B cell (primary cell): ENCODE measurements at regions not wholly inside any gene's neighbourhood (a gene's known extent, or its start where the extent isn't known, plus 50 kb on each side); places are given as distances from the start of the nearest gene placed in this dataset.

Experiments used
- ATAC-seq: fragments of 200-7000 bp; cut with Tn5 transposase; one replicate; pipeline ENCODE4 v1.10.0; 2021; ENCODE audit warnings: low read depth, mild to moderate bottlenecking, moderate number of reproducible peaks, moderate library complexity
- CTCF ChIA-PET: fragments of 350-600 bp; sonication (Branson Sonifier 250); formaldehyde crosslinking; loops from one replicate; lab custom pipeline; 2021; ENCODE audit warnings: antibody characterized with exemption, inconsistent platforms; lab: Charles Lee
- POLR2A ChIA-PET: fragments of 350-600 bp; sonication (Branson Sonifier 250); formaldehyde crosslinking; loops from one replicate; lab custom pipeline; 2021; ENCODE audit warnings: antibody characterized with exemption; lab: Charles Lee
- DNase-seq: peaks from one replicate; pipeline ENCODE4 v3.0.0; 2013
- H2AFZ ChIP-seq: 2 replicates; pipeline ENCODE4 v1.6.1; 2012; ENCODE audit warnings: mild to moderate bottlenecking, low read depth, low read length; ENCODE audit not compliant: insufficient read depth, poor library complexity, severe bottlenecking
- H3K27ac ChIP-seq, 2 donors: 1 replicate in 1 of 2; 2 replicates in 1 of 2; pipeline ENCODE4 v1.5.1; 2012 to 2013; ENCODE audit warnings: low read length in 2 of 2, mild to moderate bottlenecking in 2 of 2, moderate library complexity in 1 of 2
- H3K27me3 ChIP-seq, 4 experiments: fragments of 200-600 bp in 1 of 4; sonication (generic) in 1 of 4; replicated peaks in 1 of 4; 1 replicate in 2 of 4; 2 replicates in 2 of 4; pipeline versions ENCODE4 v1.6.1 to v1.7.0; 2013 to 2016; ENCODE audit warnings: low read length in 3 of 4, mild to moderate bottlenecking in 2 of 4, mixed read lengths in 1 of 4, moderate library complexity in 1 of 4; ENCODE audit not compliant: insufficient read depth in 4 of 4, control insufficient read depth in 3 of 4; ENCODE audit errors: control extremely low read depth in 1 of 4
- H3K36me3 ChIP-seq, 2 experiments: replicated peaks in 1 of 2; 1 replicate in 1 of 2; 2 replicates in 1 of 2; pipeline versions ENCODE4 v1.6.1 to v1.7.1; 2013; ENCODE audit warnings: low read length in 1 of 2; ENCODE audit not compliant: insufficient read depth in 2 of 2, control insufficient read depth in 1 of 2; ENCODE audit errors: control extremely low read depth in 1 of 2, extremely low read depth in 1 of 2
- H3K4me1 ChIP-seq, 2 donors: fragments of 200-600 bp in 1 of 2; sonication (generic) in 1 of 2; 1 replicate in 1 of 2; 2 replicates in 1 of 2; pipeline versions ENCODE4 v1.5.1 to v1.6.1; 2013 to 2017; ENCODE audit warnings: low read length in 2 of 2; ENCODE audit not compliant: control insufficient read depth in 2 of 2, insufficient read depth in 2 of 2
- H3K4me2 ChIP-seq: replicated peaks from 2 replicates; pipeline ENCODE3; 2012; ENCODE audit warnings: mild to moderate bottlenecking, low read depth, low read length; ENCODE audit not compliant: poor library complexity, severe bottlenecking
- H3K4me3 ChIP-seq, 5 experiments: fragments of 200-600 bp in 1 of 5; sonication (generic) in 1 of 5; 1 replicate in 3 of 5; 2 replicates in 2 of 5; pipeline versions ENCODE4 v1.5.1 to v1.7.0; 2011 to 2016; ENCODE audit warnings: low read length in 4 of 5, mild to moderate bottlenecking in 4 of 5, low read depth in 2 of 5, control low read depth in 1 of 5, moderate library complexity in 1 of 5; ENCODE audit not compliant: insufficient read depth in 1 of 5; ENCODE audit errors: control extremely low read depth in 1 of 5, extremely low read depth in 1 of 5
- H3K79me2 ChIP-seq: fragments of 200-600 bp; sonication (generic); one replicate; pipeline ENCODE4 v1.6.0; 2016; ENCODE audit warnings: low read length; ENCODE audit not compliant: control insufficient read depth, insufficient read depth
- H3K9ac ChIP-seq: fragments of 200-600 bp; sonication (generic); 2 replicates; pipeline ENCODE4 v1.6.1; 2017; ENCODE audit warnings: mild to moderate bottlenecking, low read length, moderate library complexity
- H3K9me3 ChIP-seq, 3 donors: one replicate each; pipeline versions ENCODE4 v1.6.1 to v1.7.1; 2013; ENCODE audit warnings: low read length in 2 of 3; ENCODE audit not compliant: control insufficient read depth in 2 of 3, insufficient read depth in 1 of 3; ENCODE audit errors: control extremely low read depth in 1 of 3
- H4K20me1 ChIP-seq: 2 replicates; pipeline ENCODE4 v1.6.0; 2012; ENCODE audit warnings: mild to moderate bottlenecking, low read length; ENCODE audit not compliant: insufficient read depth, control insufficient read depth, poor library complexity, severe bottlenecking
- H3K27ac Mint-ChIP-seq: one replicate; pipeline ENCODE4 v1.8.0; 2021; ENCODE audit warnings: mixed read lengths
- H3K27me3 Mint-ChIP-seq: one replicate; pipeline ENCODE4 v1.8.0; 2021; ENCODE audit warnings: mixed read lengths
- H3K4me1 Mint-ChIP-seq: one replicate; pipeline ENCODE4 v1.8.0; 2021; ENCODE audit warnings: mixed read lengths
- H3K4me3 Mint-ChIP-seq: one replicate; pipeline ENCODE4 v1.8.0; 2021; ENCODE audit warnings: mixed read lengths
- H3K9me3 Mint-ChIP-seq: one replicate; pipeline ENCODE4 v1.8.0; 2022; ENCODE audit warnings: mixed read lengths; ENCODE audit not compliant: insufficient read depth
- CTCF ChIP-seq: fragments of 200-600 bp; IDR thresholded peaks from one replicate; pipeline ENCODE4 v1.8.0; 2022; ENCODE audit warnings: antibody characterized with exemption, mild to moderate bottlenecking
- EZH2 ChIP-seq: IDR thresholded peaks from 2 replicates; pipeline ENCODE4 v1.6.1; 2012; ENCODE audit warnings: borderline replicate concordance, low read depth, mild to moderate bottlenecking, moderate library complexity, low read length; ENCODE audit not compliant: insufficient read depth, poor library complexity, severe bottlenecking
- WGBS: methylation state at CpG from one replicate; pipeline ENCODE4 v1.1.5; 2013; ENCODE audit warnings: missing lambda C conversion rate; ENCODE audit not compliant: insufficient coverage; 5-methylcytosine and 5-hydroxymethylcytosine counted together
- intact Hi-C: fragments of 100-400 bp; cut with micrococcal nuclease; formaldehyde crosslinking; loops from one replicate; pipeline ENCODE4 v1.10.0; 2022

- no peaks in the 10 kb centered on the region for H3K27me3 ChIP-seq
- no peaks in the 10 kb centered on the region for H3K27me3 Mint-ChIP-seq
- no peak overlapping the region for H3K4me3 ChIP-seq
- ATAC-seq (no peak), DNase-seq (no peak)
- POLR2A ChIA-PET = no interaction called here
- H3K4me2 ChIP-seq = no peak overlapping the region
- no peak overlapping the region for H3K4me3 Mint-ChIP-seq
- 80% methylated on average over 7 of the region's 9 CpGs for WGBS
- no peaks in the 10 kb centered on the region for H4K20me1 ChIP-seq
- H3K36me3 ChIP-seq = no peaks in the 10 kb centered on the region
- CTCF ChIA-PET = no interaction called here
- H3K27ac ChIP-seq = no peak overlapping the region
- H3K27ac Mint-ChIP-seq = no peak overlapping the region
- H2AFZ ChIP-seq = no peak overlapping the region
- no peaks in the 10 kb centered on the region for H3K4me1 ChIP-seq
- H3K9ac ChIP-seq = no peak overlapping the region
- no peaks in the 10 kb centered on the region for H3K9me3 ChIP-seq
- TF ChIP-seq CTCF = no peak
- no peak for TF ChIP-seq EZH2
- no peaks in the 10 kb centered on the region for H3K9me3 Mint-ChIP-seq
- H3K4me1 Mint-ChIP-seq = no peaks in the 10 kb centered on the region
- H3K79me2 ChIP-seq = no peaks in the 10 kb centered on the region
- intact Hi-C loops = no loop called here
Observed at GRCh38 chr3:109831403-109831802, 494.1 kb upstream of the DPPA4 start.

GRCh38 chr3:109835958-109836357 lies 498.6 kb upstream of the DPPA4 start:
- no peak for ATAC-seq
- no peaks in the 10 kb centered on the region for H4K20me1 ChIP-seq
- H3K27ac ChIP-seq = no peak overlapping the region
- H3K9me3 ChIP-seq = no peaks in the 10 kb centered on the region
- no peaks in the 10 kb centered on the region for H3K27me3 ChIP-seq
- TF ChIP-seq CTCF = no peak
- H3K79me2 ChIP-seq = no peaks in the 10 kb centered on the region
- Mint-ChIP-seq H3K9me3 (no peaks in the 10 kb centered on the region), H3K27ac (no peak overlapping the region), H3K27me3 (no peaks in the 10 kb centered on the region), H3K4me1 (no peaks in the 10 kb centered on the region), H3K4me3 (no peak overlapping the region)
- H2AFZ ChIP-seq = no peak overlapping the region
- no peak overlapping the region for H3K9ac ChIP-seq
- no CpG with 5 or more reads among the region's 1 CpG for WGBS
- intact Hi-C loops = no loop called here
- no peak for DNase-seq
- no peak overlapping the region for H3K4me3 ChIP-seq
- ChIA-PET POLR2A (no interaction called here), CTCF (no interaction called here)
- H3K36me3 ChIP-seq = no peaks in the 10 kb centered on the region
- H3K4me2 ChIP-seq = no peak overlapping the region
- no peaks in the 10 kb centered on the region for H3K4me1 ChIP-seq
